Duodenal mucosa (tissue), 2 donors: ENCODE measurements at regions not wholly inside any gene's neighbourhood (a gene's known extent, or its start where the extent isn't known, plus 50 kb on each side); places are given as distances from the start of the nearest gene placed in this dataset.

Experiments used
- H3K27ac ChIP-seq: one replicate; pipeline ENCODE4 v1.7.0; 2013; ENCODE audit warnings: low read depth, low read length
- H3K27me3 ChIP-seq, 2 donors: one replicate each; pipeline ENCODE4 v1.7.0; 2013; ENCODE audit warnings: low read length in 2 of 2, control low read depth in 1 of 2; ENCODE audit not compliant: insufficient read depth in 2 of 2, control insufficient read depth in 1 of 2
- H3K36me3 ChIP-seq, 2 donors: one replicate each; pipeline ENCODE4 v1.7.0; 2013; ENCODE audit warnings: low read length in 2 of 2, control low read depth in 1 of 2; ENCODE audit not compliant: insufficient read depth in 2 of 2, control insufficient read depth in 1 of 2
- H3K4me1 ChIP-seq, 2 donors: one replicate each; pipeline ENCODE4 v1.7.0; 2013; ENCODE audit warnings: low read length in 2 of 2, control low read depth in 1 of 2; ENCODE audit not compliant: insufficient read depth in 2 of 2, control insufficient read depth in 1 of 2
- H3K4me3 ChIP-seq, 2 donors: one replicate each; pipeline ENCODE4 v1.7.0; 2013; ENCODE audit warnings: low read length in 2 of 2, low read depth in 1 of 2
- H3K9ac ChIP-seq, 2 donors: one replicate each; pipeline ENCODE4 v1.7.0; 2013; ENCODE audit warnings: low read length in 2 of 2, low read depth in 1 of 2
- H3K9me3 ChIP-seq, 2 donors: one replicate each; pipeline ENCODE4 v1.7.0; 2013; ENCODE audit warnings: low read length in 2 of 2, control low read depth in 1 of 2; ENCODE audit not compliant: control insufficient read depth in 1 of 2

DNA sequence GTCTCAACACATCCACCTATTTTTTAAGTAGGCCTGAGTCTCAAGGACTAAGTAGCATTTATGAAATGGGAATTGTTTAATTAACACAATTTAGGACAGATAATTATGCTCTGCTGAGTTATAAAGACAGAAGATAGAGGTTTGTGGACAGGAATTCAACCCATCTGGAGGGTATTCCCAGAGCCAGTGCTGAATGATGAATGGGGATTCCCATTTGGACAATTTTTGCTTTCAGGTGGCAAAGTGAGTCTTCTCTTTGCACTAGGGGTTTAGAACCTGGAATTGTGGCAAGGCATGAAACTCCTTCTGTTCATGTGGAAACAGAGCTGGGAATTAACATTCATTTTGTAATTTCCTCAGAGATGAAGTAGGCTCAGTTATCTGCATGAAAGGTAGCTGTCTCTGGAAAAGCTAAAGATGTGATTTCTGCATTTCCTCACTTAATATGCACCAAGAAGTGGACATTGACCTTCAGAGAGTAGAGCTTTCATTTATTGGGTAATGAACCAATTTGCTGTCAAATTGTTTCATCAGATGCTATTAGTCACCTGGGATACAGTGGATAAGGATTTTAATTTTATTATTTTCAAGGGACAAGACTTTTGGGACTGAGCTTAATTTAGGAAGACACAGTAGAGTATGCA lies 212.1 kb upstream of the NRXN1 start:
- Histone ChIP-seq H3K27ac (no peak overlapping the region), H3K9me3 (no peaks in the 10 kb centered on the region), H3K4me1 (no peaks in the 10 kb centered on the region), H3K27me3 (no peaks in the 10 kb centered on the region), H3K4me3 (no peak overlapping the region), H3K9ac (no peak overlapping the region), H3K36me3 (no peaks in the 10 kb centered on the region)

DNA sequence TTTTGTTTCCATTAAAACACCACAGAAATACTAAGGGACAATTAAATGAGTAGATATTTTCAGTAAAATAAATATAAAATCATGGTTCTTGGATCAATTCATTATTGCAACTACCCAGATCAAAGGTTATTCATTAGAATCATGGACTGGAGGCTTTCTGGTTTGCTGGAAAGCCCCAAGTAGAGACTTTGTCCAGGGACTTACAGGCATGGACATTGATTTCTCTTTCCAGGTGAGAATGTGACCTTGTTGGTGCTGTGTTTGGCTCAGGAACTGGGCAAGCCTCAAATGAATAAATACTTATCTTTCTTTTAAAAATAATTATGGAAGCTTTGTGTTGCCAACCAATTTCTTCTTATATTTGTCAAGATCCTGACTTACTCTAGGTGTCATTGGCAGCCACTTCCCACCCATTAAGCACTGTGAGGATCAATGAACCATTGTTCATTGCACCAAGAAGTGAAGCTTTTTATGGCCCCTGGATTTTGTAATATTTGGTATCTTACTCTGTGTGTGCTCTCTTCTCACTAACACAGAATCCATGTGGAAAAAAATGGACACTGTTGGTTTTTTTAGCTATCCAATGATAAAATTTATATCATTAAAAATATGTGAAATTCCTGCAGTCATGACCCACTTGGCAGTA lies 205.8 kb upstream of the NRXN1 start:
- no peaks in the 10 kb centered on the region for H3K27me3 ChIP-seq
- H3K9ac ChIP-seq = no peak overlapping the region
- H3K9me3 ChIP-seq = peaks cover 0 to 7% of the 10 kb centered on the region in 2 donors
- H3K4me1 ChIP-seq = no peaks in the 10 kb centered on the region
- no peaks in the 10 kb centered on the region for H3K36me3 ChIP-seq
- H3K4me3 ChIP-seq = no peak overlapping the region
- no peak overlapping the region for H3K27ac ChIP-seq

DNA sequence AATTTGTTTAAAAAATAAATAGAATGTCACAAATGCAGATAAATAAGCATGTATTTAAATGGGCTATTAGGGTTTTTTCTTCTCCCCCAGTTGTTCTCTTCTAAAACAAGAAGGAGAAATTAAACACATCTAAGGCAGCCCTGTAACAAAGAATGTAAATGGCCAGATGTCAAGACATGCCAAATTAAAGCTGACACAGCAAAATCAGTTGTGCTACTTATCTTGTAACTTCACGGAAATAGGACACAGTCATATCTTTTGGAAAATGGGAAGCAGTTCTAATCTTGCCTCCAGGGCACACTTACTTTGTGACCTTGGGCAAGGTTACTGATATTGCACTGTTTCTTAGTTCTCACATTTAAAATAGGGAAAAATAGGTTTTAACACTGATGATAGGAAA lies 200.1 kb upstream of the NRXN1 start:
- peaks cover 0 to 7% of the 10 kb centered on the region in 2 donors for H3K9me3 ChIP-seq
- H3K27me3 ChIP-seq = no peaks in the 10 kb centered on the region
- H3K4me3 ChIP-seq = no peak overlapping the region
- H3K9ac ChIP-seq = no peak overlapping the region
- no peaks in the 10 kb centered on the region for H3K36me3 ChIP-seq
- no peaks in the 10 kb centered on the region for H3K4me1 ChIP-seq
- no peak overlapping the region for H3K27ac ChIP-seq

DNA sequence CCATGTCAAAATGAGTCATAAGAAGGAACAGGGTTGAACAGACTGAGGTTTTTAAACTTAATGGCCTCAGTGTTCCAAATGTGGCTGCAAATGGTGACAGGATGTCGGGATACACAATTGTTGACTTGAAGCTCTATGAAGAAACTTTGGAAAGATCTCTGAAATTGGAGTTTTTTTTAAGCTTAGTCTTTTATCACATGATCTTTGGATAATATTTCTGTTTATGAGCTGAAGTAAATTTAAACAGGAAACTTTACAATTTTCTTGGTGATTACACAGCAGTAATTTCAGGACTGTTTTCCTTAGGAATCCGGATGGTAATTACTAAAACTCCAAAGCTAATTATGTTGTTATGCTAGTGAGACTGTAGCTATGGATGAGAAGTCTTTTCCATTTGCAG lies 199.1 kb upstream of the NRXN1 start:
- Histone ChIP-seq H3K4me3 (no peak overlapping the region), H3K27me3 (no peaks in the 10 kb centered on the region), H3K9me3 (peaks cover 0 to 7% of the 10 kb centered on the region in 2 donors), H3K9ac (no peak overlapping the region), H3K36me3 (no peaks in the 10 kb centered on the region), H3K27ac (no peak overlapping the region), H3K4me1 (no peaks in the 10 kb centered on the region)

DNA sequence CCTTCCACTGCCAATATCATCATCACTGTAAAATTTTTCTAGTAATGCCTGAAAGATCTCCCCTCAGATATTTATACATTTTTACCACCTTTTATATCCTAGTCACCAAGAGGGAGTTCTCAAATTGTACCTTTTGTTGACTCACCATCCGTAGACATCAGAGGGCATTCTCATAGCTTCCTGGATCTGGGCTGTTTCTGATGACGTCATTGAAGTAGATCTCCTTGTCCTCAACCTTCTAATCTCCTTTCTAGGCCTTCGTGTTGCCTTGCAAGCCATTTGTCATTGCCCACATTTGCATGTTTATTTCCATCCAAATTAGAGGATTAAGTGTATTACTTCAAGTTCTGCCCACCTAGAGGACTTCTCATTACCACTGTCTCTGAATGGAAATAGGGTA lies 193.4 kb upstream of the NRXN1 start:
- no peak overlapping the region for H3K4me3 ChIP-seq
- H3K9ac ChIP-seq = no peak overlapping the region
- H3K36me3 ChIP-seq = no peaks in the 10 kb centered on the region
- no peaks in the 10 kb centered on the region for H3K27me3 ChIP-seq
- peaks cover 3 to 13% of the 10 kb centered on the region in 2 donors for H3K9me3 ChIP-seq
- H3K27ac ChIP-seq = no peak overlapping the region
- H3K4me1 ChIP-seq = no peaks in the 10 kb centered on the region

DNA sequence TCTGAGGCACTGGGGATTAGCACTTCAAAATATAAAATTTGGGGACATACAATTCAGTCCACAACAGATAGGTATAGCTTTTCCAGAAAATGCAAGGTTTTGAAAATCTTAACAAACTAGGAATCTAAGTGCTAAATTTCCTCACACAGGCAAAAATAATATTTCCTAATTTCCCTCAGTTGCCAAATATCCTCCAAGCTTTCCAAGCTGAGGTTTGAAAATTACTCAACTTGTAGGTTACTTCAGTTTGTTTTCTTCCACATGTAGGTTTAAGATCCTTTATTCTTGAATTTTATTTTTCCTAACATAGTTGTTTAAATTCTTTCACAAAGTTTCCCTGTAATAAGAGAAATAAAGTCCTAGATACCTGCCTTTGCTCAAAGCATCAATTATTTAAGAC lies 192.9 kb upstream of the NRXN1 start:
- Histone ChIP-seq H3K27ac (no peak overlapping the region), H3K4me3 (no peak overlapping the region), H3K9ac (no peak overlapping the region), H3K9me3 (peaks cover 3 to 13% of the 10 kb centered on the region in 2 donors), H3K4me1 (no peaks in the 10 kb centered on the region), H3K27me3 (no peaks in the 10 kb centered on the region), H3K36me3 (no peaks in the 10 kb centered on the region)

DNA sequence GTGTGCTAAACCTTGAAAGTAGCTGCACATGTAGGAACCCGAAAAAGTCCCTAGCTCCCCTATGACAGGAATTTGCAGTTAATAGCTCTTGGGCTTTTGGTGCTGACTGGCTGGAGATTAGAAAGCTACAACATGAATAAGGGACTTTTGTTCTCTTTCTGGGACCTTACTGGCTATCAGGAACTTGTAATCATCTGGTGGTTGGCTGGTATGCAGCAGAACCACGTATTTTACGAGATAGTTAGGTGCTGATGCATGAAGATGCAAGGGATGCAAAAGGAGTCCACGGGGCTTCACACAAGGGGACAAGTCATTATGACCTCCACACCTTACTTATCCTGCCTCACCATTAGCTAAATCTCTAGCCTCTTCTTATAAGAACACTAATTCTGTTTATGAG lies 190.2 kb upstream of the NRXN1 start:
- Histone ChIP-seq H3K4me3 (no peak overlapping the region), H3K36me3 (no peaks in the 10 kb centered on the region), H3K4me1 (no peaks in the 10 kb centered on the region), H3K27me3 (no peaks in the 10 kb centered on the region), H3K27ac (no peak overlapping the region), H3K9me3 (peaks cover 3 to 13% of the 10 kb centered on the region in 2 donors), H3K9ac (no peak overlapping the region)

DNA sequence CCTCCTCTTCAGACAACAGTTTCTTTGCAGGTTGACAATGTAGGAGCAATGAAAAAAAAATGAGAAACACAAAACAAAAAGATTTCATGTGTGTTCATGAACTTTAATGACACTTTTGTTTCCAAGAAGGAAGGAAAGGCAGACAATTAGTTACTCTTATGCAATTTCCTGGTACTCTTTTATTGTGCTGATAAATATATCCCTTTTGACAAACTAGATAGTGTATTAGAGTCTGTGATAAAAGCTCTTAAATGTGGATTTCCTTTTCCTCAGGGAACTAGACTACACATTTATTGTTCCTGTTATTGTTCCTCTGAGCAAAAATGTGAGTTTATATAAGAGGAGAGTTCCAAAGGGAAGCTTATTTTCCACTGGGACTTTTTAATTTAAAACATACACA lies 188.7 kb upstream of the NRXN1 start:
- Histone ChIP-seq H3K9ac (no peak overlapping the region), H3K4me1 (no peaks in the 10 kb centered on the region), H3K9me3 (peaks cover 3 to 11% of the 10 kb centered on the region in 2 donors), H3K36me3 (no peaks in the 10 kb centered on the region), H3K4me3 (no peak overlapping the region), H3K27ac (no peak overlapping the region), H3K27me3 (no peaks in the 10 kb centered on the region)

DNA sequence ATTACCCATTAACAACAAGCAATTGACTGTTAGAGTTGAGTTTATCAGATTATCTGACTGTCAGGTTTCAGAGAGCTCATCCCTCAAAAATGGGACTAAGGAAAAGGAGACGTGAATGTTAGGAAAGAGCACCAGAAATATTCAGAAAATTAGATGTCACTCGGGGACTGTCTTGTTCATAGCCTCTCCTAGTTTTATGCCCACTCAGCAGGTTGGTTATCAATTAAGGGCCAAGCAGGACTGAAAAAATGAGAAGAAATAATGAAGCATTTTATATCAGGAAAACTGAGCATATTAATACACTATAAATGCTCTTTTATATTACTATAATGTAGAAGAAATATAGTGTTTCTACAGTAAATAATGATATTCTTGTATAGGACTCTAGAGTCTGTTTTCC lies 188.1 kb upstream of the NRXN1 start:
- H3K9ac ChIP-seq = no peak overlapping the region
- H3K27ac ChIP-seq = no peak overlapping the region
- H3K36me3 ChIP-seq = no peaks in the 10 kb centered on the region
- peaks cover 0 to 7% of the 10 kb centered on the region in 2 donors for H3K9me3 ChIP-seq
- no peaks in the 10 kb centered on the region for H3K4me1 ChIP-seq
- H3K27me3 ChIP-seq = no peaks in the 10 kb centered on the region
- H3K4me3 ChIP-seq = no peak overlapping the region

DNA sequence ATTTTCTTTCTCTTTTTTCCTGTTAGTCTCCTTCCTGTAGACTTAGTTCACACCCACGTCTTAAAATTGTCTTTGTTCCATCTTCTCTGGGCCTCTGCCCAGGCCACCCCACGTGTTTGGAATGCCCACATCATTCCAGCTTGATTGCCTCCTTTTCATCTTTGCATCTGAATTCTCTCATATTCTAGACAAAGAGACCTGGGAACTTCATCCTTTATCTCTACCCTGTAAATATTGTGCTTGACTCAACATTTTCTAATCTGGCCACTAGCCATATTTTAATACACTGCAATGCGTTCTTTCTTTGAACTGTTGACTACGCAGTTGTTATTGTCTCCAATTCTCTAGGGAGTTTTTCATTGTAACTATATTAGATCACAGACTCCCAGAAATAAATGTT lies 187.5 kb upstream of the NRXN1 start:
- Histone ChIP-seq H3K4me1 (no peaks in the 10 kb centered on the region), H3K4me3 (no peak overlapping the region), H3K36me3 (no peaks in the 10 kb centered on the region), H3K27me3 (no peaks in the 10 kb centered on the region), H3K27ac (no peak overlapping the region), H3K9me3 (peaks cover 0 to 7% of the 10 kb centered on the region in 2 donors), H3K9ac (no peak overlapping the region)
